GM18951 (cell line): ENCODE measurements at regions not wholly inside any gene's neighbourhood (a gene's known extent, or its start where the extent isn't known, plus 50 kb on each side); places are given as distances from the start of the nearest gene placed in this dataset.

Experiments
- POLR2A ChIP-seq: IDR thresholded peaks from 4 replicates; pipeline ENCODE4 v1.6.1; 2011; ENCODE audit warnings: mild to moderate bottlenecking; ENCODE audit not compliant: insufficient read length, insufficient read depth; ENCODE audit errors: extremely low read depth
- in situ Hi-C: fragments of 300-500 bp; cut with MboI; formaldehyde crosslinking; loops from one replicate; pipeline ENCODE4 v1.12.0; 2022; ENCODE audit warnings: low sequenced_read_pairs, mixed read lengths, inconsistent platforms; ENCODE audit not compliant: unreplicated experiment

DNA sequence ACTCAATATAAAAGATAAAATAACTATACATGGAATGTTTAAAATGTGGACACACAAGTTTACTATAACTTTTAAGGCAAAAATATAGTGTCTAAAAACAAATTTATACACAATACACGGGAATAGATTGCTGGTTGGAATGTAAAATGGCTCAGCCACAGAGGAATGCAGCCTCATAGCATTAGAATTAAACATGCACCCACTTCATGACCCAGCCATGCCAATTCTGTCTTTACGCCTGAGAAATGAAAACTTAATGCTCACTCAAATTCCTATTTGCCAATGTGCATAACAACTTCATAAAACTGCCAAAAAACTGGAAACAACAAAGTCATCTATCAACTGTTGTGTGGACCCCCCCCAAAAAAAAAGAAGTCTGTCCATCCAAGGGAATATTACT lies 1006.6 kb upstream of the POU3F3 start:
- in situ Hi-C loops = no loop called here
- TF ChIP-seq POLR2A = no peak

DNA sequence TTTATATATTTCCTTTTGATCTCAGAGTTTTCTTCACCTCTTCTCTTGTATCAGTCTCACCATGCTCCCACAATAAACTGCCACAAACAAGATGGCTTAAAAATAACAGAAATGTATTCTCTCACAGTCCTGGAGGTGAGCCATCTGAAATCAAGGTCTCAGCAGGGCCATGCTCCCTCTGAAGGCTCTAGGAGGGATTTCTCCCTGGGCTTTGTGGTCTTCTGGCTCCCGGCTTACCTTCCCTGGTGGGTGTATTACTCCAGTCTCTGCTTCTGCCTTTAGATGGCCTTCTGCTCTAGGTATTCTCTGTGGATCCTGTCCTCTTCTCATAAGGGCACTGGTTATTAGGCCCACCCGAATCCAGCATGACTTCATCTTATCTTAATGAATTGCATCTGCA lies 994.7 kb upstream of the POU3F3 start:
- TF ChIP-seq POLR2A = no peak
- in situ Hi-C loops = no loop called here

DNA sequence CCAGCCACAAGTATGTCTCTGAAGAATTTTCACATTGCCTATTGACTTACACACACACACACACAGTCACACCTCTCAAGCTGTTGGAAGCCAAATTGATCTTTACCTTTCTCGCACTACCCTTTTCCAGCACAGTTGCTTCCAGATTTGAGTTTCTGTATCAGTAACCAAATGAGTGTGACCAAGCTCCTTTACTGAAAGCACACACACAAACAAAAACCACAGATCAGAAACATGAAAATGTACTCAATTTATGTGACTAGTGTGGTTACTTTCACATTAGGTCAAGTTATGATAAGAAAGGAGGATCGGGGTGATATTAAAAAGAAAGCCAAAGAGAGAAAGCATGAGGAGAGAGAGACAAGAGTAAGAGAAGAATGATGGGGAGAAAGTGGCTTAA lies 993.9 kb upstream of the POU3F3 start:
- in situ Hi-C loops = no loop called here
- no peak for TF ChIP-seq POLR2A

DNA sequence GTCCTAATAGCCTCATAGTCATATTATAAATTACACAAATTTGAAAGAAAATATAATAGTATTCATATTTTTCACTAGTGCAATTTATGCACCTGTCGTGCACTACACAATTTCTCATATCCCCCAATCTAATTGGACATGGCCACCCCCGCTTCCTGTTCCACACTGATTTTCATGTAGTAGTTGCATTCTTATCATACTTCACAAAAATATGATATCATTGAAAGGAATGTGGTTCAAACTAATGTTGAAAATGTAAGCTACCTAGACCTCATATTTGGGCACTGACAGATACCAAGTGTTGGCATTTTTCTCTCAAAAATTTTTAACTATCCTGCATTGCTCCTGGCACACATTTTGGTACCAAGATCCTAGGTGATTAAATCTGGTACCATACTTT lies 985.5 kb upstream of the POU3F3 start:
- in situ Hi-C loops = no loop called here
- TF ChIP-seq POLR2A = no peak

DNA sequence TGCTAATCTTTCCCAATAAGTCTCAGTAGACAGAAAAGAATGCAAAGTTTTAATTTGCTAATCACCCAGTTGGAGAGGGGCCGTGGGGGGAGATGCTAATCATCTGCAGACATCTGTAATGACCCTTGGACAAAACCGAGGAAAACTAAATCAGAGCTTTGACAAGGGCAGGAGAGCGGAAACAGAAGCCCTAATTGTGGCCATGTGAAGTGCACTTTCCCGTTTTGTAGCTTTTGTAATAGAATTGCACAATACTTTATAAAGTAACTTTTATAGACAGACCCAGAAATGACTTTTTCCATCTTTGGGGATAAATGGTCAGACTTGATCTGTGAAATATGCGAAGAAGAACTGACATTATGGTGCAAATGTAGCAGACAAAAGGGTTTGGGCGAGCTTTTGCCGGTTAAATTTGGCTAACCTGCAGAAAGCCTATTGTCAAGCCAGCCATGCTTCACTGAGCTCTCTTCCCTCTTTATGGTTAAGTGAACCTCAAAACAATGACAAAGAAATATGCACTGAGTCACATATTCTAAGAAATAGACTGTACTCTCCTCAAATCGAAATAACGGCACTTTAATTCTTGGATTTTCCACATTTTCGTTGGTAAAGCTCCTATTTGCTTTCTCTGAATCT lies 980.1 kb upstream of the POU3F3 start:
- TF ChIP-seq POLR2A = no peak
- in situ Hi-C loops = no loop called here

DNA sequence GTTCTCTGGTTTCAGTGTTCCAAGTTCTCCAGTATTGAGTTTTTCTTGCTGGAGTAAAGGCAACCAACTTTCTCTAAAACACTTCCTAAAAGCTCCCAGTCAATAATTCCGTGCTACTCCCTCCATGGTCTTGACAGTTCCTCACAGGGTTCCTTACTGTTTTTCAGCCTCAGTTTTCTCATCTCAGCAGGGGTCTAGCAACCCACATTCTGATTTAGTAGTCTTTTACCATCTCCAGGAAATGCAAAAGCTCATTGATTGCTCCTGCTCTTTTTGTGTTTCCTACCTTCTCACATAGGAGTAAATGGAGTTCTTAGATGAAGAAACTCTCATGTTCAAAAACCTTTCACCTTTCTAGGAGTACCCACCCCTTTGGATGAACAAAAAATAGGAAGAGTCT lies 978.8 kb upstream of the POU3F3 start:
- in situ Hi-C loops = no loop called here
- TF ChIP-seq POLR2A = no peak

DNA sequence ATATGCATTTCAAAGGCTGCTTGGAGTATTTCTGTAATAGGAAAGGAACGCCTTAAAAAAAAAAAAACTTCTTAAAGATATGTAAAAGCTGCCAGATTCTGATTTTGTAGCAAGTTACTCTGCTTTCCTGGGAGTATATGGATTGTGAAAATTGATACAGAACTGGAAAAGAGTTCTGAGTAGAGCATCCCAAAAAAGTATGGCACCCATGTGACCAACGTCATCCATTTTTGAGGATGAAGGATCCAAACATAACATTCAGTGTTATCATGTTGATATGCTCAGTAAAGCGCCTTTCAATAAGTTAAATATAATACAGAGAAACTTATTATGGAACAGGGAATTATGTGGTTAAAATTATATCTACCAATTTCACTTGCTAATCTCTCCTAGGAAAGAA lies 978.4 kb upstream of the POU3F3 start:
- in situ Hi-C loops = no loop called here
- no peak for TF ChIP-seq POLR2A

DNA sequence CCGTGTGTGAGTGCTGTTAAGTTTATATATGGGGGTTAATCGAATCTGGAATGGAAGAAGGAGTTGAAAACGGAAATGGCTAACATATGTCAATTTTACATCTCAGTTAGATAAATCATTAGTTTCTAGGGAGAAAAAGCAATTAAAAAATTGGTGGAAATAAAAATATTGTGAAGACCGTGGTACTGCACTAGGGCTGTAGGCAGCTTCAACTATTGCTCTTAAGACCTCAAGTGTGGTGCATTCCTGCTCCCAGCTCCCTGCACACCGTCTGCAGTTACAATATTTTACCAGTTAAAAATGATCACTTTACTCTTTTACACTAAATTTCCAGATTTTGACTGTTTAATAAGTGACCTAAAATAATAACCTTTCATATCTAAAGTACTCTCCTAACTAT lies 977.3 kb upstream of the POU3F3 start:
- in situ Hi-C loops = no loop called here
- no peak for TF ChIP-seq POLR2A

DNA sequence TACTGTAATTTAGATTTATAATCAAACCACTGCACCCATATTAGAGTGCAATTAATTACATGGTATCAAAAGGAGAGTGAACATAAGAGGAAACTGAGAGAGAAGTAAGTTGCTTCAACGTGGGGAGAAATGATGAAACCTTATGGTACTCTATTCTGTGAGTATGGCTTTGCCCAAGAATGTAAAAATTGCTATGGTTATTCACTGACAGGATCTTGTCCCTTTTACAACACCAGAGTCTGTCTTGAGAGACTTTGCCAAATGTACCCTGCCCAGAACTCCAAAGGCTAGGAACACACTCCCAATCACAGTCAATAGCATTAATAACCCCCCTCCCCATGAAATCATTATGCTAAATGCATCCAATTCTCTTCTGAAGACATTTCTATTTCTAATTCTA lies 974.8 kb upstream of the POU3F3 start:
- in situ Hi-C loops = no loop called here

DNA sequence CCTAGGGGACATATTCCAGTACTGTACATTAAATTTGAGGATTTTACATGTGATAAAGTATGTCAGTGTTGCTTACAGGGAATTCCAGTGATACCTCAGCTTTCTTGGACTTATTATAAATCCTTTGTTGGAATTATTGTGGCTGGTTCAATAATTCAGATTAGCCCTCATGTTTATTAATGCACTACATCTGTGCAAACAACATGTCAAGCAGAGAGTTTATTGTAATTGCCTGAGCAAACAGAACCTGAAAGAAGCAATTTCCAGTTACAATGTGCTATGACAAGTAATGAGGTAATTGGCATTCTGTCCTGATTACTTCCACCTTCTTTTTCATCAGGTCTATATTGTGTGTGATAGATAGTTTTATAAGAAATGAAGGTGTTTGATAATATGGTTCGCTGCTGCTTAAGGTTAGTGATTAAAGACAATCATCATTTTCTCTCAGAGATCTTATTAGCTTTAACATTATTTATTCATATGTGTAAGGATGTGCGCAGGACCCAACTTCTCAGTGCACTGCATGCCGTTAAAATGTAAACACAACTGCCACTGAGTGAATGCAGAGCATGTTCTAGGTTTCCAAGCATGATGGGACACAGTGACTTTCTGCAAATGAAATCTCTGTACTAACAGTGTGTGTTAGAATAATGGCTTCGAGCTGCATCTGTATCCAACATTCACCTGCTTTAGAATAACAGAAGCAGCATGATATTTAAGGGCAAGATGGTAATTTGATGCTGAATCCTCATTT lies 973.7 kb upstream of the POU3F3 start:
- TF ChIP-seq POLR2A = no peak
- in situ Hi-C loops = no loop called here

More for the DNA sequence above, 974.8 kb upstream of the POU3F3 start:
- no peak for TF ChIP-seq POLR2A

DNA sequence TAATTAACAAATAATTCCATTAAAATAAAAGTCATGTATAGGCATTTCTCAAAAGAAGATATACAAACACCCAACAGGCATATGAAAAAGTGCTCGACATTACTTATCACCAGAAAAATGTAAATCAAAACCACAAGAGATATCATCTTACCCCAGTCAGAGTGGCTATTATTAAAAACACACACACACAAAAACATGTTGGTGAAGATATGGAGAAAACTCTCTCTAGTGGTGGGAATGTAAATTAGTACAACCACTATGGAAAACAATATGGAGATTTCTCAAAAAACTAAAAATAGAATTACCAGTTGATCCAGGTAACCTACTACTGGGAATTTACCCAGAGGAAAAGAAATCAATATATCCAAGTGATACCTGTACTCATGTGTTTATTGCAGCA lies 966.3 kb upstream of the POU3F3 start:
- in situ Hi-C loops = no loop called here
- TF ChIP-seq POLR2A = no peak

DNA sequence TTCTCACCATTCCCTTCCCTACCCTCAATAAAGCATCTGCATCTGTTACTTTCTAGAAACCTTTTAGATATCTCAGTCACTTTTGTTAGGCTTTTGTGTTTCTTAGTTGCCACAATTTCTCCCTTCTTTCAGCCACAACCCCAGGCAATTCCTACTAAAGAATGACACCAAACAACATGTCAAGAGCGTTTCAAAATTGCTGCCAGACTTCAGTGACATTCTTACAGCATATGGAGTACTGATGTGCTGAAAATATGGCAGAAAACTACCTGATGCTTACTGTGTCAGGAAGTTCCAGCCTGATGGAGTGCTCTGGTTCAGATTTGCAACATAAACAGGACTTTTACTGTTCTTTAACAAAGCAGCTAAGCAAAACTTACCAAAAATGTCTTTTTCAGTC lies 957.7 kb upstream of the POU3F3 start:
- TF ChIP-seq POLR2A = no peak
- in situ Hi-C loops = no loop called here

DNA sequence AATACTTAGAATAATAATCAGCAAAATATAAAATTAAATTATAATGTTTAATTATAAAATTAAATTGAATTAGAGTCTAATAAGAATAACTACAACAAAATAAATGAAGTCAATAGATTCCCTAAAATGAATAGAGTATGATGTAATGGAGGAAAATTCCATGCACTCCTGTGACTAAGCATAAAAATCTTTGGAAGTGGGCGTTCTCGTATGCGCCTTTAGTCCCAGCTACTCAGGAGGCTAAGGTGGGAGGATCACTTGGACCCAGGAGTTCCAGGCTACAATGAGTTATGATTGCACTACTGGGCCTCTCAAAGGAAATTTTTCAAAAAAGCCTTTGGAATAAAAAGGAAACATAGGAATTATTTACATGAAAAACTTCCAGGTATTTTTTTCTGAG lies 955.4 kb upstream of the POU3F3 start:
- in situ Hi-C loops = no loop called here
- TF ChIP-seq POLR2A = no peak

DNA sequence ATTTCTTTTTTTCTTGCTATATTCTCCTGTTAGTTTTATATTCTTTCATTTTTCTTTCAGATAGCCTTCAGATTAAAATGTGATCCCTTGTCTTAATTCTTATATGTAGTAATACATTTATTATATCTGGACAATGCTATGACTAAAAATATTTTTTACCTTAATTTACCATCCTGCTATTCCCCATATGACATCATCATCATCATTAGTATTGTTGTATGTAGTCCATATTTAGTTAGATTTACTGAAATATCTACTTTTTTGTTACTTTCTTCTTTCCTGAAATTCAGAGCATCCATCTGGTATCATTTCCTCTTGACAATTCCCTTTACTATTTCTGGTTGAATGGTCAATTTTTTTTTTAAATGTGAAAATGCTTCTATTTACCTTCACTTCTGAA lies 951.6 kb upstream of the POU3F3 start:
- no peak for TF ChIP-seq POLR2A
- in situ Hi-C loops = no loop called here

DNA sequence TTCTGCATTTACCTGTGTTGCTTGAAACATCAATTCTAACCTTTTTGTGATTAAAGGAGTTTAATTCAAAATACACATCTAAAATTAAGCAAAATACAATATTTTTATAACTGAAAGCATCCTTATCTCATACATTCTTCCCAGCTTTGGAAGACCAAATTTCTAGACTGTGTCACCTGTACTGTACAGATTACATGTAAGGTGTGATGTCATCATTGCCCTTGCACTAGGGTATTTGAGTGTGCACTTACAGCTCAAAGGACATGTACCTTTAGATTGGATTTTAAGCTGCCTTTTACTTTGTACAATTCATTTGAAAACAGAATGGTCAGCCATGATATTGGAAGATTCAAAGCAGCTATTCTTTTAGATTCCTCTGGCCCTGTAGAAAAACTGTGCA lies 932.8 kb upstream of the POU3F3 start:
- in situ Hi-C loops = no loop called here
- no peak for TF ChIP-seq POLR2A

DNA sequence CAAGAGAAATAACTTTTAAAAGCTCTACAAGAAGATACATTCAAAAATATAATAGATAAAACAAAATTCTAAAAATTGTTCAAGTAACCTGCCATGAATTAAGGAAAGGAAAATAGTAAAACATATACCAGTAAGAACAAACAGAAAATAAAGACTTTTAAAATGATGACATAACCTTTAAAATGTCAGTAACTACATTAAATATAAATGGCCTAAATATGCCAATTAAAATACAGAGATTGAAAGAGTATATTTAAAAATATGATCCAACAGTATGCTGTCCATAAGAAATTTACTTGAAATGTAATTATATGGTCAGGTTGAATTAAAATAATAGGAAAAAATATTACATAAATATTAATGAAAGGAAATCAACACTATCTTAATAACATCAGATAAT lies 911.7 kb upstream of the POU3F3 start:
- TF ChIP-seq POLR2A = no peak
- in situ Hi-C loops = no loop called here
